B cell (primary cell): ENCODE measurements at regions not wholly inside any gene's neighbourhood (a gene's known extent, or its start where the extent isn't known, plus 50 kb on each side); places are given as distances from the start of the nearest gene placed in this dataset.

Source experiments
- ATAC-seq: fragments of 200-7000 bp; cut with Tn5 transposase; one replicate; pipeline ENCODE4 v1.10.0; 2021; ENCODE audit warnings: low read depth, mild to moderate bottlenecking, moderate number of reproducible peaks, moderate library complexity
- CTCF ChIA-PET: fragments of 350-600 bp; sonication (Branson Sonifier 250); formaldehyde crosslinking; loops from one replicate; lab custom pipeline; 2021; ENCODE audit warnings: antibody characterized with exemption, inconsistent platforms; lab: Charles Lee
- POLR2A ChIA-PET: fragments of 350-600 bp; sonication (Branson Sonifier 250); formaldehyde crosslinking; loops from one replicate; lab custom pipeline; 2021; ENCODE audit warnings: antibody characterized with exemption; lab: Charles Lee
- DNase-seq: peaks from one replicate; pipeline ENCODE4 v3.0.0; 2013
- H2AFZ ChIP-seq: 2 replicates; pipeline ENCODE4 v1.6.1; 2012; ENCODE audit warnings: mild to moderate bottlenecking, low read depth, low read length; ENCODE audit not compliant: insufficient read depth, poor library complexity, severe bottlenecking
- H3K27ac ChIP-seq, 2 donors: 1 replicate in 1 of 2; 2 replicates in 1 of 2; pipeline ENCODE4 v1.5.1; 2012 to 2013; ENCODE audit warnings: low read length in 2 of 2, mild to moderate bottlenecking in 2 of 2, moderate library complexity in 1 of 2
- H3K27me3 ChIP-seq, 4 experiments: fragments of 200-600 bp in 1 of 4; sonication (generic) in 1 of 4; replicated peaks in 1 of 4; 1 replicate in 2 of 4; 2 replicates in 2 of 4; pipeline versions ENCODE4 v1.6.1 to v1.7.0; 2013 to 2016; ENCODE audit warnings: low read length in 3 of 4, mild to moderate bottlenecking in 2 of 4, mixed read lengths in 1 of 4, moderate library complexity in 1 of 4; ENCODE audit not compliant: insufficient read depth in 4 of 4, control insufficient read depth in 3 of 4; ENCODE audit errors: control extremely low read depth in 1 of 4
- H3K36me3 ChIP-seq, 2 experiments: replicated peaks in 1 of 2; 1 replicate in 1 of 2; 2 replicates in 1 of 2; pipeline versions ENCODE4 v1.6.1 to v1.7.1; 2013; ENCODE audit warnings: low read length in 1 of 2; ENCODE audit not compliant: insufficient read depth in 2 of 2, control insufficient read depth in 1 of 2; ENCODE audit errors: control extremely low read depth in 1 of 2, extremely low read depth in 1 of 2
- H3K4me1 ChIP-seq, 2 donors: fragments of 200-600 bp in 1 of 2; sonication (generic) in 1 of 2; 1 replicate in 1 of 2; 2 replicates in 1 of 2; pipeline versions ENCODE4 v1.5.1 to v1.6.1; 2013 to 2017; ENCODE audit warnings: low read length in 2 of 2; ENCODE audit not compliant: control insufficient read depth in 2 of 2, insufficient read depth in 2 of 2
- H3K4me2 ChIP-seq: replicated peaks from 2 replicates; pipeline ENCODE3; 2012; ENCODE audit warnings: mild to moderate bottlenecking, low read depth, low read length; ENCODE audit not compliant: poor library complexity, severe bottlenecking
- H3K4me3 ChIP-seq, 5 experiments: fragments of 200-600 bp in 1 of 5; sonication (generic) in 1 of 5; 1 replicate in 3 of 5; 2 replicates in 2 of 5; pipeline versions ENCODE4 v1.5.1 to v1.7.0; 2011 to 2016; ENCODE audit warnings: low read length in 4 of 5, mild to moderate bottlenecking in 4 of 5, low read depth in 2 of 5, control low read depth in 1 of 5, moderate library complexity in 1 of 5; ENCODE audit not compliant: insufficient read depth in 1 of 5; ENCODE audit errors: control extremely low read depth in 1 of 5, extremely low read depth in 1 of 5
- H3K79me2 ChIP-seq: fragments of 200-600 bp; sonication (generic); one replicate; pipeline ENCODE4 v1.6.0; 2016; ENCODE audit warnings: low read length; ENCODE audit not compliant: control insufficient read depth, insufficient read depth
- H3K9ac ChIP-seq: fragments of 200-600 bp; sonication (generic); 2 replicates; pipeline ENCODE4 v1.6.1; 2017; ENCODE audit warnings: mild to moderate bottlenecking, low read length, moderate library complexity
- H3K9me3 ChIP-seq, 3 donors: one replicate each; pipeline versions ENCODE4 v1.6.1 to v1.7.1; 2013; ENCODE audit warnings: low read length in 2 of 3; ENCODE audit not compliant: control insufficient read depth in 2 of 3, insufficient read depth in 1 of 3; ENCODE audit errors: control extremely low read depth in 1 of 3
- H4K20me1 ChIP-seq: 2 replicates; pipeline ENCODE4 v1.6.0; 2012; ENCODE audit warnings: mild to moderate bottlenecking, low read length; ENCODE audit not compliant: insufficient read depth, control insufficient read depth, poor library complexity, severe bottlenecking
- H3K27ac Mint-ChIP-seq: one replicate; pipeline ENCODE4 v1.8.0; 2021; ENCODE audit warnings: mixed read lengths
- H3K27me3 Mint-ChIP-seq: one replicate; pipeline ENCODE4 v1.8.0; 2021; ENCODE audit warnings: mixed read lengths
- H3K4me1 Mint-ChIP-seq: one replicate; pipeline ENCODE4 v1.8.0; 2021; ENCODE audit warnings: mixed read lengths
- H3K4me3 Mint-ChIP-seq: one replicate; pipeline ENCODE4 v1.8.0; 2021; ENCODE audit warnings: mixed read lengths
- H3K9me3 Mint-ChIP-seq: one replicate; pipeline ENCODE4 v1.8.0; 2022; ENCODE audit warnings: mixed read lengths; ENCODE audit not compliant: insufficient read depth
- EZH2 ChIP-seq: IDR thresholded peaks from 2 replicates; pipeline ENCODE4 v1.6.1; 2012; ENCODE audit warnings: borderline replicate concordance, low read depth, mild to moderate bottlenecking, moderate library complexity, low read length; ENCODE audit not compliant: insufficient read depth, poor library complexity, severe bottlenecking
- WGBS: methylation state at CpG from one replicate; pipeline ENCODE4 v1.1.5; 2013; ENCODE audit warnings: missing lambda C conversion rate; ENCODE audit not compliant: insufficient coverage; 5-methylcytosine and 5-hydroxymethylcytosine counted together
- intact Hi-C: fragments of 100-400 bp; cut with micrococcal nuclease; formaldehyde crosslinking; loops from one replicate; pipeline ENCODE4 v1.10.0; 2022
- TF ChIP-seq, protein P1 (sequence below): fragments of 200-600 bp; IDR thresholded peaks from one replicate; pipeline ENCODE4 v1.8.0; 2022; ENCODE audit warnings: antibody characterized with exemption, mild to moderate bottlenecking

- Histone ChIP-seq H4K20me1 (no peaks in the 10 kb centered on the region), H3K4me2 (no peak overlapping the region), H3K79me2 (no peaks in the 10 kb centered on the region), H3K27ac (no peak overlapping the region), H3K4me3 (no peak overlapping the region), H3K9me3 (no peaks in the 10 kb centered on the region), H3K9ac (no peak overlapping the region), H3K4me1 (no peaks in the 10 kb centered on the region), H3K27me3 (no peaks in the 10 kb centered on the region), H2AFZ (no peak overlapping the region), H3K36me3 (no peaks in the 10 kb centered on the region)
- POLR2A ChIA-PET, result no interaction called here
- no peak for TF ChIP-seq EZH2
- TF ChIP-seq, protein P1, sequence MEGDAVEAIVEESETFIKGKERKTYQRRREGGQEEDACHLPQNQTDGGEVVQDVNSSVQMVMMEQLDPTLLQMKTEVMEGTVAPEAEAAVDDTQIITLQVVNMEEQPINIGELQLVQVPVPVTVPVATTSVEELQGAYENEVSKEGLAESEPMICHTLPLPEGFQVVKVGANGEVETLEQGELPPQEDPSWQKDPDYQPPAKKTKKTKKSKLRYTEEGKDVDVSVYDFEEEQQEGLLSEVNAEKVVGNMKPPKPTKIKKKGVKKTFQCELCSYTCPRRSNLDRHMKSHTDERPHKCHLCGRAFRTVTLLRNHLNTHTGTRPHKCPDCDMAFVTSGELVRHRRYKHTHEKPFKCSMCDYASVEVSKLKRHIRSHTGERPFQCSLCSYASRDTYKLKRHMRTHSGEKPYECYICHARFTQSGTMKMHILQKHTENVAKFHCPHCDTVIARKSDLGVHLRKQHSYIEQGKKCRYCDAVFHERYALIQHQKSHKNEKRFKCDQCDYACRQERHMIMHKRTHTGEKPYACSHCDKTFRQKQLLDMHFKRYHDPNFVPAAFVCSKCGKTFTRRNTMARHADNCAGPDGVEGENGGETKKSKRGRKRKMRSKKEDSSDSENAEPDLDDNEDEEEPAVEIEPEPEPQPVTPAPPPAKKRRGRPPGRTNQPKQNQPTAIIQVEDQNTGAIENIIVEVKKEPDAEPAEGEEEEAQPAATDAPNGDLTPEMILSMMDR, result no peak
- H3K4me3 Mint-ChIP-seq, result no peak overlapping the region
- peaks cover 3% of the 10 kb centered on the region for H3K27me3 Mint-ChIP-seq
- no peaks in the 10 kb centered on the region for H3K4me1 Mint-ChIP-seq
- no peak for DNase-seq
- intact Hi-C loops, result no loop called here
- CTCF ChIA-PET, result no interaction called here
- no peak for ATAC-seq
- no peaks in the 10 kb centered on the region for H3K9me3 Mint-ChIP-seq
- no peak overlapping the region for H3K27ac Mint-ChIP-seq
These were observed 107.1 kb upstream of the TCF4 start for GRCh38 chr18:55695091-55695490.

DNA sequence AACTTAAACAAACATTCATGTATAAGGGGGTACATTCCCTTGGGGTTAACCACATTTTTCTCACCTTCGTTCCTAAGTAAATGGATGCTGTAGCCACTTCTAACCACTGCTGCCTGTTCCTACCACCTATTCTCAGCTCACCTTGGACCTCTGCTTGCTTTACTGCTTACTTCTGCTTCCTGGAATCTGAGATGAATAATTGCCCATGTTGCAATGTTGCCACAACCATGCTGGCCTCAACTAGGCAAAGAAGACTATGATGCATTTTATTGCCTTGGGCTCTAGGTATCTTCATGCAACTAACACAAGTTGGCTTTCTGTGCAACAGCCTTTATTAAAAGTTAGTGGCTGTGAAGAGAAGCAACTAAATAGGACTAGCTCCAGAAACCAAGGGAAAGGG, 106.3 kb upstream of the TCF4 start:
- H3K4me1 ChIP-seq, result no peaks in the 10 kb centered on the region
- TF ChIP-seq, protein P1, result no peak
- TF ChIP-seq EZH2, result no peak
- H3K27ac ChIP-seq, result no peak overlapping the region
- H3K9ac ChIP-seq, result no peak overlapping the region
- no peaks in the 10 kb centered on the region for H3K79me2 ChIP-seq
- no peaks in the 10 kb centered on the region for H3K9me3 ChIP-seq
- Mint-ChIP-seq H3K27ac (no peak overlapping the region), H3K4me3 (no peak overlapping the region), H3K9me3 (no peaks in the 10 kb centered on the region), H3K4me1 (no peaks in the 10 kb centered on the region), H3K27me3 (peaks cover 3% of the 10 kb centered on the region)
- intact Hi-C loops, result no loop called here
- no peak overlapping the region for H3K4me2 ChIP-seq
- no peak for DNase-seq
- H3K27me3 ChIP-seq, result no peaks in the 10 kb centered on the region
- CTCF ChIA-PET, result no interaction called here
- ATAC-seq, result no peak
- H3K36me3 ChIP-seq, result no peaks in the 10 kb centered on the region
- no peak overlapping the region for H3K4me3 ChIP-seq
- 50% methylated on average over 1 of the region's 1 CpG for WGBS
- POLR2A ChIA-PET, result no interaction called here
- H4K20me1 ChIP-seq, result no peaks in the 10 kb centered on the region
- no peak overlapping the region for H2AFZ ChIP-seq
